HCT116 (cell line): ENCODE measurements at regions not wholly inside any gene's neighbourhood (a gene's known extent, or its start where the extent isn't known, plus 50 kb on each side); places are given as distances from the start of the nearest gene placed in this dataset.

Experiments used
- ATAC-seq: fragments of 200-7000 bp; cut with Tn5 transposase; 2 replicates; pipeline ENCODE4 v1.9.1; 2020; ENCODE audit warnings: mild to moderate bottlenecking, moderate library complexity
- BruUV-seq: library from RNA; stranded (reverse); fragments of 400-500 nt; replicated peaks from 2 replicates; lab custom pipeline; 2021; lab: Mats Ljungman, UMichigan
- CTCF ChIA-PET: fragments of 300-600 bp; sonication (Branson Sonifier 250); formaldehyde crosslinking; loops from one replicate; lab custom pipeline; 2021; ENCODE audit warnings: antibody characterized with exemption; lab: Charles Lee
- POLR2A ChIA-PET: fragments of 300-600, 350-600 bp; sonication (Branson Sonifier 250); formaldehyde crosslinking; loops from one replicate; lab custom pipeline; 2021; ENCODE audit warnings: antibody characterized with exemption; lab: Charles Lee
- RAD21 ChIA-PET, 2 experiments: fragments of 300-600 bp; sonication (Branson Sonifier 250); formaldehyde crosslinking; loops; one replicate each; lab custom pipeline; 2023; ENCODE audit warnings: low total read pairs in 2 of 2; ENCODE audit not compliant: uncharacterized antibody in 2 of 2, unreplicated experiment in 2 of 2, low non-redundant PET in 1 of 2; lab: Charles Lee
- DNase-seq: peaks from one replicate; pipeline ENCODE4 v3.0.0-alpha.2; 2010; ENCODE audit warnings: low read depth, low spot score
- H2AFZ ChIP-seq: fragments of 200-600 bp; shearing (Covaris generic), sonication (generic); 2 replicates; pipeline ENCODE4 v1.6.1; 2017; ENCODE audit warnings: low read depth, mixed run types, mixed read lengths, antibody characterized with exemption, low read length; ENCODE audit not compliant: poor library complexity, severe bottlenecking
- H3K27ac ChIP-seq: 2 replicates; pipeline ENCODE4 v1.5.1; 2012; ENCODE audit warnings: low read depth, low read length
- H3K27me3 ChIP-seq: fragments of 200-600 bp; sonication (generic); 2 replicates; pipeline ENCODE4 v1.6.1; 2016; ENCODE audit warnings: mixed run types, low read length, mixed read lengths; ENCODE audit not compliant: insufficient read depth
- H3K36me3 ChIP-seq, 2 experiments: fragments of 200-500 bp in 1 of 2; fragments of 200-600 bp in 1 of 2; sonication (Bioruptor generic) in 1 of 2; sonication (generic) in 1 of 2; 2 replicates each; pipeline versions ENCODE4 v1.5.1 to v1.6.1; 2014 to 2016; ENCODE audit warnings: low read length in 2 of 2, inconsistent platforms in 1 of 2, mixed read lengths in 1 of 2, mixed run types in 1 of 2; ENCODE audit not compliant: insufficient read depth in 2 of 2, control insufficient read depth in 1 of 2
- H3K4me1 ChIP-seq, 2 experiments: fragments of 200-600 bp in 1 of 2; sonication (generic) in 1 of 2; 2 replicates each; pipeline versions ENCODE4 v1.5.1 to v1.6.1; 2012 to 2017; ENCODE audit warnings: low read length in 2 of 2, inconsistent platforms in 1 of 2, mild to moderate bottlenecking in 1 of 2, mixed read lengths in 1 of 2, mixed run types in 1 of 2, moderate library complexity in 1 of 2; ENCODE audit not compliant: insufficient read depth in 2 of 2, control insufficient read depth in 1 of 2
- H3K4me2 ChIP-seq: fragments of 200-600 bp; sonication (generic); 2 replicates; pipeline ENCODE4 v1.6.1; 2017; ENCODE audit warnings: mixed run types, low read length, mixed read lengths
- H3K4me3 ChIP-seq, 2 experiments: fragments of 200-600 bp in 1 of 2; sonication (generic) in 1 of 2; replicated peaks in 1 of 2; 2 replicates each; pipeline ENCODE4 v1.5.1; 2011 to 2016; ENCODE audit warnings: low read length in 2 of 2, control low read depth in 1 of 2, low read depth in 1 of 2, mild to moderate bottlenecking in 1 of 2, mixed read lengths in 1 of 2, mixed run types in 1 of 2
- H3K79me2 ChIP-seq: fragments of 200-600 bp; sonication (generic); 2 replicates; pipeline ENCODE4 v1.6.1; 2017; ENCODE audit warnings: mild to moderate bottlenecking, mixed run types, low read length, moderate library complexity, mixed read lengths; ENCODE audit not compliant: insufficient read depth
- H3K9ac ChIP-seq: fragments of 200-600 bp; sonication (generic); 2 replicates; pipeline ENCODE4 v1.6.1; 2016; ENCODE audit warnings: low read length, mixed read lengths
- H3K9me2 ChIP-seq: fragments of 200-600 bp; sonication (generic), shearing (Covaris generic); 2 replicates; pipeline ENCODE4 v1.6.1; 2017; ENCODE audit warnings: mixed run types, mild to moderate bottlenecking, moderate library complexity; ENCODE audit not compliant: insufficient read depth
- H3K9me3 ChIP-seq, 2 experiments: fragments of 200-500 bp in 1 of 2; fragments of 200-600 bp in 1 of 2; sonication (Bioruptor generic) in 1 of 2; sonication (generic) in 1 of 2; 2 replicates each; pipeline ENCODE4 v1.6.1; 2014 to 2017; ENCODE audit warnings: low read length in 2 of 2, mixed read lengths in 2 of 2, inconsistent platforms in 1 of 2, low read depth in 1 of 2, mild to moderate bottlenecking in 1 of 2, mixed run types in 1 of 2, moderate library complexity in 1 of 2; ENCODE audit not compliant: control insufficient read depth in 1 of 2, insufficient read depth in 1 of 2
- H4K20me1 ChIP-seq: fragments of 200-600 bp; sonication (generic), shearing (Covaris generic); 2 replicates; pipeline ENCODE4 v1.6.1; 2017; ENCODE audit warnings: mixed run types, mild to moderate bottlenecking, moderate library complexity; ENCODE audit not compliant: insufficient read depth
- CBX3 ChIP-seq: IDR thresholded peaks from 2 replicates; pipeline ENCODE4 v1.6.1; 2012; ENCODE audit warnings: low read depth
- CEBPB ChIP-seq: IDR thresholded peaks from 2 replicates; pipeline ENCODE4 v1.6.1; 2012; ENCODE audit warnings: low read depth
- EGR1 ChIP-seq: IDR thresholded peaks from 2 replicates; pipeline ENCODE4 v1.6.1; 2012; ENCODE audit warnings: low read depth
- EZH2 ChIP-seq: fragments of 200-600 bp; sonication (generic); IDR thresholded peaks from 2 replicates; pipeline ENCODE4 v1.6.1; 2017; ENCODE audit warnings: antibody characterized with exemption, mixed run types
- FOSL1 ChIP-seq: IDR thresholded peaks from 2 replicates; pipeline ENCODE4 v1.6.1; 2012; ENCODE audit warnings: low read depth
- POLR2A ChIP-seq: IDR thresholded peaks from 2 replicates; pipeline ENCODE4 v1.7.0; 2011; ENCODE audit warnings: borderline replicate concordance; ENCODE audit not compliant: insufficient read depth, insufficient read length; ENCODE audit errors: extremely low read depth
- POLR2AphosphoS5 ChIP-seq: IDR thresholded peaks from 2 replicates; pipeline ENCODE4 v1.6.1; 2011; ENCODE audit warnings: mild to moderate bottlenecking, low read depth, low read length, moderate library complexity
- RAD21 ChIP-seq: IDR thresholded peaks from 2 replicates; pipeline ENCODE4 v1.6.1; 2012; ENCODE audit warnings: low read depth, mild to moderate bottlenecking
- SP1 ChIP-seq: IDR thresholded peaks from 2 replicates; pipeline ENCODE4 v1.6.1; 2012; ENCODE audit warnings: low read depth
- SRF ChIP-seq: IDR thresholded peaks from 2 replicates; pipeline ENCODE4 v1.6.1; 2012; ENCODE audit warnings: low read depth
- TCF7L2 ChIP-seq: IDR thresholded peaks from 2 replicates; pipeline ENCODE4 v1.7.0; 2011; ENCODE audit warnings: borderline replicate concordance, inconsistent platforms; ENCODE audit not compliant: insufficient read depth, insufficient read length; ENCODE audit errors: extremely low read depth
- ZFX ChIP-seq: fragments of 450-650 bp; IDR thresholded peaks from 2 replicates; pipeline ENCODE4 v1.6.1; 2017
- ZNF274 ChIP-seq: fragments of 200-500 bp; sonication (Bioruptor generic); IDR thresholded peaks from 2 replicates; pipeline ENCODE4 v1.6.1; 2014; ENCODE audit warnings: mild to moderate bottlenecking, low read depth, low read length, inconsistent platforms
- intact Hi-C: fragments of 100-400 bp; cut with micrococcal nuclease; formaldehyde crosslinking; loops from 2 replicates; pipeline ENCODE4 v1.10.0; 2022
- TF ChIP-seq, protein P1 (sequence below): IDR thresholded peaks from 2 replicates; pipeline ENCODE4 v1.6.1; 2012
- TF ChIP-seq, protein P2 (sequence below), 3 experiments: fragments of 200-600 bp in 1 of 3; sonication (generic) in 1 of 3; IDR thresholded peaks in 2 of 3; conservative IDR thresholded peaks in 1 of 3; 2 replicates each; pipeline ENCODE4 v1.5.1; 2012 to 2017; ENCODE audit warnings: low read depth in 2 of 3, low read length in 2 of 3, antibody characterized with exemption in 1 of 3, borderline replicate concordance in 1 of 3, control low read depth in 1 of 3, mild to moderate bottlenecking in 1 of 3, mixed read lengths in 1 of 3, mixed run types in 1 of 3, moderate library complexity in 1 of 3; ENCODE audit not compliant: insufficient read depth in 1 of 3
- TF ChIP-seq, protein P3 (sequence below): IDR thresholded peaks from 2 replicates; pipeline ENCODE4 v1.6.1; 2011; ENCODE audit warnings: mild to moderate bottlenecking, low read length, moderate library complexity; ENCODE audit not compliant: insufficient replicate concordance; ENCODE audit errors: extremely low read depth

DNA sequence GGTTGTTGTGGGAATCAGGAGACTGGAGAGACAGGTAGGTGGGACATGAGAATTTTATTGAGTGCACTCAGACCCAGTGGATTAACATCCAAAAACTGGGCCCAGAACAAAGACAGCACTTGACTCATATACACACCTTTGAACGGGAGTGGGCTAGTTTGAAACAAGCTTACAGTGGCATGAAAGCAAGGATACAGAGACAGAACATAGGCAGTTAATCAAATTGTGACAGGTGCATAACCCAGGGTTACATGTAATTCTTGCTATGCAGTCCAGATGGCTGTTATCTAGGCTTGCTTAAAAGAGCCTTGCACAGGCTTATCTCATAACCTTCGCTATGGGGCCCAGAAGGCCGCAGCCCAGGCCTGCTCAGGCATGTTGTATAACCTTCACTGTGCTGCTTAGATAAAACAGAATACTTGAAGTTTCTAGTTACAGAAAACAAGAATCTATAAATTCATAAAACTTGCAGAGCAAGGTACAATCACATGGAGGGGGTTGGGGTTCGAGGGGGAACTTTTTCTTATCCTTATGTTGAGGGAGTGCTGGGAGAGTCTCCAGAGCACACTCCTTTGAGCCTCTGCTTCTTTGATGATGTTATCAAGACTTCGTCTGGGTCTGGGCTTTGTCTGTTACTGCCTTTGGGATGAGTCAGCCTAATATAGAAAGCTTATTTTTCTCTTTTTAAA lies 81.7 kb downstream of the TNFAIP2 start:
- DNase-seq (peak; percentile 40), ATAC-seq (no peak)
- Histone ChIP-seq H3K4me3 (no peak overlapping the region), H3K9me3 (peaks cover 10 to 25% of the 10 kb centered on the region in 2 experiments; a peak in 2 of 4 replicates), H3K4me2 (no peak overlapping the region), H3K79me2 (no peaks in the 10 kb centered on the region), H3K9me2 (no peaks in the 10 kb centered on the region), H3K27ac (no peak overlapping the region), H3K9ac (no peak overlapping the region)
- intact Hi-C loops = no loop called here
- TF ChIP-seq CBX3 = peak; percentile 97
- TF ChIP-seq, protein P1, sequence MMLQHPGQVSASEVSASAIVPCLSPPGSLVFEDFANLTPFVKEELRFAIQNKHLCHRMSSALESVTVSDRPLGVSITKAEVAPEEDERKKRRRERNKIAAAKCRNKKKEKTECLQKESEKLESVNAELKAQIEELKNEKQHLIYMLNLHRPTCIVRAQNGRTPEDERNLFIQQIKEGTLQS = no peak
- TF ChIP-seq, all 23 proteins: peak for 1
- Histone ChIP-seq H3K4me1 (no peaks in the 10 kb centered on the region), H2AFZ (no peak overlapping the region), H3K27me3 (no peaks in the 10 kb centered on the region), H4K20me1 (no peaks in the 10 kb centered on the region), H3K36me3 (no peaks in the 10 kb centered on the region)
- POLR2A ChIA-PET = no interaction called here
- CTCF ChIA-PET = interaction anchor here (0.7 kb wide), 1 partner anchor 933 kb away, joined by 4 read pairs; no protein-coding TSS in a partner anchor
- RAD21 ChIA-PET = no interaction called here
- no TSS peak for BruUV-seq

DNA sequence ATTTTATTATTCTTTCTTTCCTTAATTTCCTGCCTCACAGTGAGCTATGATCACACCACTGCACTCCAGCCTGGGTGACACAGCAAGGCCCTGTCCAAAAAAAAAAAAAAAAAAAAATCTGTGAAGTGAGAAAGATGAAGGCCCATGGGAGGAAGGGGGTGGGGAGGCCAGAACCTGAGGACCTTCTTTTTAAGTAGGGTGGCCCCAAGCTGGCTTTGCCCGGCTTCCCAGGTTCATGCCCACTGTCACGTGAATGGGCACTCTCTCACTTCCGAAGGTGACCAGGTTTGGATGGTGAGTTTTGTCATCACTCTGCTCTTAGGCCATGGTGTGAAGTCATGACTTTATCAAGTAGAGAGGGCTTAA lies 82.3 kb downstream of the TNFAIP2 start:
- no peaks in the 10 kb centered on the region for H3K27me3 ChIP-seq
- peaks cover 10 to 25% of the 10 kb centered on the region in 2 experiments; a peak in 2 of 4 replicates for H3K9me3 ChIP-seq
- H3K79me2 ChIP-seq = no peaks in the 10 kb centered on the region
- no peak overlapping the region for H3K27ac ChIP-seq
- H3K36me3 ChIP-seq = no peaks in the 10 kb centered on the region
- H4K20me1 ChIP-seq = no peaks in the 10 kb centered on the region
- no peaks in the 10 kb centered on the region for H3K4me1 ChIP-seq
- intact Hi-C loops = no loop called here
- TF ChIP-seq, protein P2, sequence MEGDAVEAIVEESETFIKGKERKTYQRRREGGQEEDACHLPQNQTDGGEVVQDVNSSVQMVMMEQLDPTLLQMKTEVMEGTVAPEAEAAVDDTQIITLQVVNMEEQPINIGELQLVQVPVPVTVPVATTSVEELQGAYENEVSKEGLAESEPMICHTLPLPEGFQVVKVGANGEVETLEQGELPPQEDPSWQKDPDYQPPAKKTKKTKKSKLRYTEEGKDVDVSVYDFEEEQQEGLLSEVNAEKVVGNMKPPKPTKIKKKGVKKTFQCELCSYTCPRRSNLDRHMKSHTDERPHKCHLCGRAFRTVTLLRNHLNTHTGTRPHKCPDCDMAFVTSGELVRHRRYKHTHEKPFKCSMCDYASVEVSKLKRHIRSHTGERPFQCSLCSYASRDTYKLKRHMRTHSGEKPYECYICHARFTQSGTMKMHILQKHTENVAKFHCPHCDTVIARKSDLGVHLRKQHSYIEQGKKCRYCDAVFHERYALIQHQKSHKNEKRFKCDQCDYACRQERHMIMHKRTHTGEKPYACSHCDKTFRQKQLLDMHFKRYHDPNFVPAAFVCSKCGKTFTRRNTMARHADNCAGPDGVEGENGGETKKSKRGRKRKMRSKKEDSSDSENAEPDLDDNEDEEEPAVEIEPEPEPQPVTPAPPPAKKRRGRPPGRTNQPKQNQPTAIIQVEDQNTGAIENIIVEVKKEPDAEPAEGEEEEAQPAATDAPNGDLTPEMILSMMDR (IDR thresholded peaks at IDR 0.05 in 2 of 3, conservative IDR thresholded peaks at IDR 0.05 in 1 of 3; ENCODE audit: borderline replicate concordance in 1 of 3, insufficient read depth in 1 of 3, low read depth in 2 of 3, low read length in 2 of 3) = no peak
- TF ChIP-seq, protein P1 = no peak
- no peak for TF ChIP-seq ZFX
- no peak for TF ChIP-seq EGR1
- TF ChIP-seq TCF7L2 = no peak
- TF ChIP-seq ZNF274 = no peak
- no peak for TF ChIP-seq POLR2AphosphoS5
- TF ChIP-seq RAD21 = no peak
- TF ChIP-seq SP1 = no peak
- no peak for TF ChIP-seq CBX3
- no peak for TF ChIP-seq FOSL1
- no peak for TF ChIP-seq POLR2A
- no peak for TF ChIP-seq CEBPB
- no peak for TF ChIP-seq SRF
- TF ChIP-seq, protein P3, sequence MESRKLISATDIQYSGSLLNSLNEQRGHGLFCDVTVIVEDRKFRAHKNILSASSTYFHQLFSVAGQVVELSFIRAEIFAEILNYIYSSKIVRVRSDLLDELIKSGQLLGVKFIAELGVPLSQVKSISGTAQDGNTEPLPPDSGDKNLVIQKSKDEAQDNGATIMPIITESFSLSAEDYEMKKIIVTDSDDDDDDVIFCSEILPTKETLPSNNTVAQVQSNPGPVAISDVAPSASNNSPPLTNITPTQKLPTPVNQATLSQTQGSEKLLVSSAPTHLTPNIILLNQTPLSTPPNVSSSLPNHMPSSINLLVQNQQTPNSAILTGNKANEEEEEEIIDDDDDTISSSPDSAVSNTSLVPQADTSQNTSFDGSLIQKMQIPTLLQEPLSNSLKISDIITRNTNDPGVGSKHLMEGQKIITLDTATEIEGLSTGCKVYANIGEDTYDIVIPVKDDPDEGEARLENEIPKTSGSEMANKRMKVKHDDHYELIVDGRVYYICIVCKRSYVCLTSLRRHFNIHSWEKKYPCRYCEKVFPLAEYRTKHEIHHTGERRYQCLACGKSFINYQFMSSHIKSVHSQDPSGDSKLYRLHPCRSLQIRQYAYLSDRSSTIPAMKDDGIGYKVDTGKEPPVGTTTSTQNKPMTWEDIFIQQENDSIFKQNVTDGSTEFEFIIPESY = no peak
- no peak for TF ChIP-seq EZH2
- no peaks in the 10 kb centered on the region for H3K9me2 ChIP-seq
- RAD21 ChIA-PET = no interaction called here
- H3K4me3 ChIP-seq = no peak overlapping the region
- no peak overlapping the region for H3K9ac ChIP-seq
- no peak overlapping the region for H3K4me2 ChIP-seq
- DNase-seq (no peak), ATAC-seq (no peak)
- BruUV-seq = no TSS peak
- H2AFZ ChIP-seq = no peak overlapping the region
- POLR2A ChIA-PET = no interaction called here
- CTCF ChIA-PET = interaction anchor here (0.7 kb wide), 1 partner anchor 932 kb away, joined by 4 read pairs; no protein-coding TSS in a partner anchor
